H9 (cell line): ENCODE measurements at regions not wholly inside any gene's neighbourhood (a gene's known extent, or its start where the extent isn't known, plus 50 kb on each side); places are given as distances from the start of the nearest gene placed in this dataset.

Source experiments
- DNase-seq: peaks from one replicate; pipeline ENCODE4 v3.0.0-alpha.2; 2017
- H2AFZ ChIP-seq: one replicate; pipeline ENCODE4 v1.6.1; 2013; ENCODE audit warnings: mild to moderate bottlenecking, low read length, control low read depth, moderate library complexity
- H2AK5ac ChIP-seq: 2 replicates; pipeline ENCODE4 v1.6.1; 2013; ENCODE audit warnings: low read length, control low read depth, mixed read lengths; ENCODE audit not compliant: insufficient read length
- H2BK120ac ChIP-seq: one replicate; pipeline ENCODE4 v1.6.1; 2013; ENCODE audit warnings: low read depth, mild to moderate bottlenecking, low read length, control low read depth, inconsistent platforms; ENCODE audit not compliant: poor library complexity, severe bottlenecking
- H2BK12ac ChIP-seq: 2 replicates; pipeline ENCODE4 v1.6.1; 2013; ENCODE audit warnings: low read length, control low read depth, mixed read lengths, low read depth; ENCODE audit not compliant: insufficient read length
- H2BK15ac ChIP-seq: 2 replicates; pipeline ENCODE4 v1.6.1; 2013; ENCODE audit warnings: low read depth, low read length, control low read depth
- H2BK20ac ChIP-seq: one replicate; pipeline ENCODE4 v1.6.1; 2013; ENCODE audit warnings: low read depth, mild to moderate bottlenecking, low read length, control low read depth, inconsistent platforms; ENCODE audit not compliant: poor library complexity, severe bottlenecking
- H2BK5ac ChIP-seq: 2 replicates; pipeline ENCODE4 v1.6.1; 2013; ENCODE audit warnings: low read length, control low read depth, mixed read lengths; ENCODE audit not compliant: insufficient read length
- H3K14ac ChIP-seq: 2 replicates; pipeline ENCODE4 v1.6.1; 2013; ENCODE audit warnings: low read length, control low read depth; ENCODE audit not compliant: insufficient read depth
- H3K18ac ChIP-seq: 2 replicates; pipeline ENCODE4 v1.6.1; 2013; ENCODE audit warnings: low read depth, mild to moderate bottlenecking, mixed read lengths, low read length, control low read depth; ENCODE audit not compliant: insufficient read length
- H3K23ac ChIP-seq: 2 replicates; pipeline ENCODE4 v1.6.1; 2013; ENCODE audit warnings: low read length, control low read depth, mixed read lengths, low read depth; ENCODE audit not compliant: insufficient read length
- H3K23me2 ChIP-seq: 2 replicates; pipeline ENCODE4 v1.6.1; 2013; ENCODE audit warnings: low read depth, mild to moderate bottlenecking, mixed read lengths, low read length, control low read depth; ENCODE audit not compliant: insufficient read length, poor library complexity, severe bottlenecking
- H3K27ac ChIP-seq: 2 replicates; pipeline ENCODE4 v1.5.1; 2013; ENCODE audit warnings: low read length, control low read depth, mixed read lengths, low read depth; ENCODE audit not compliant: insufficient read length
- H3K27me3 ChIP-seq: 2 replicates; pipeline ENCODE4 v1.6.1; 2013; ENCODE audit warnings: low read length, control low read depth, inconsistent platforms; ENCODE audit not compliant: insufficient read depth
- H3K4ac ChIP-seq: 2 replicates; pipeline ENCODE4 v1.6.1; 2013; ENCODE audit warnings: low read depth, mild to moderate bottlenecking, control low read depth, inconsistent platforms, low read length, moderate library complexity
- H3K4me1 ChIP-seq: 2 replicates; pipeline ENCODE4 v1.6.1; 2013; ENCODE audit warnings: low read length, control low read depth, inconsistent platforms; ENCODE audit not compliant: insufficient read depth
- H3K4me2 ChIP-seq: 2 replicates; pipeline ENCODE4 v1.6.1; 2013; ENCODE audit warnings: low read length, control low read depth, mixed read lengths; ENCODE audit not compliant: insufficient read length, insufficient read depth
- H3K56ac ChIP-seq: 2 replicates; pipeline ENCODE4 v1.6.1; 2013; ENCODE audit warnings: low read depth, mild to moderate bottlenecking, mixed read lengths, low read length, control low read depth; ENCODE audit not compliant: insufficient read length
- H3K79me1 ChIP-seq: 2 replicates; pipeline ENCODE4 v1.6.1; 2013; ENCODE audit warnings: low read depth, mild to moderate bottlenecking, moderate library complexity, low read length, control low read depth, inconsistent platforms; ENCODE audit not compliant: insufficient read depth, poor library complexity, severe bottlenecking
- H3K79me2 ChIP-seq: 2 replicates; pipeline ENCODE4 v1.6.1; 2013; ENCODE audit warnings: low read length, control low read depth, inconsistent platforms; ENCODE audit not compliant: insufficient read depth
- H3K9ac ChIP-seq: 2 replicates; pipeline ENCODE4 v1.6.1; 2013; ENCODE audit warnings: low read length, control low read depth, mixed read lengths; ENCODE audit not compliant: insufficient read length; ENCODE audit errors: extremely low read depth
- H3K9me3 ChIP-seq: one replicate; pipeline ENCODE4 v1.6.1; 2013; ENCODE audit warnings: low read depth, low read length, inconsistent platforms; ENCODE audit not compliant: control insufficient read depth
- H3T11ph ChIP-seq: one replicate; pipeline ENCODE4 v1.6.1; 2013; ENCODE audit warnings: mild to moderate bottlenecking, low read length, control low read depth, inconsistent platforms
- H4K20me1 ChIP-seq: one replicate; pipeline ENCODE4 v1.6.1; 2013; ENCODE audit not compliant: control insufficient read depth, insufficient read length, insufficient read depth
- H4K5ac ChIP-seq: 2 replicates; pipeline ENCODE4 v1.6.1; 2013; ENCODE audit warnings: low read depth, mild to moderate bottlenecking, mixed read lengths, low read length, control low read depth; ENCODE audit not compliant: insufficient read length
- H4K8ac ChIP-seq: replicated peaks from 2 replicates; pipeline ENCODE4 v1.6.1; 2013; ENCODE audit warnings: low read length, control low read depth, mixed read lengths, low read depth; ENCODE audit not compliant: insufficient read length
- H4K91ac ChIP-seq: 2 replicates; pipeline ENCODE4 v1.6.1; 2013; ENCODE audit warnings: low read depth, mild to moderate bottlenecking, moderate library complexity, mixed read lengths, low read length, control low read depth; ENCODE audit not compliant: insufficient read length
- H3K27ac Mint-ChIP-seq, 3 experiments: 2 replicates in 2 of 3; 3 replicates in 1 of 3; pipeline ENCODE4 v1.8.0; 2020 to 2021; ENCODE audit warnings: mixed read lengths in 3 of 3, mild to moderate bottlenecking in 1 of 3, moderate library complexity in 1 of 3
- H3K27me3 Mint-ChIP-seq: 2 replicates; pipeline ENCODE4 v1.8.0; 2021; ENCODE audit warnings: low read depth, mild to moderate bottlenecking, moderate library complexity, mixed read lengths
- H3K36me3 Mint-ChIP-seq, 3 experiments: 2 replicates in 2 of 3; 3 replicates in 1 of 3; pipeline ENCODE4 v1.8.0; 2020 to 2021; ENCODE audit warnings: low read depth in 3 of 3, mixed read lengths in 3 of 3; ENCODE audit not compliant: insufficient read depth in 1 of 3
- H3K4me1 Mint-ChIP-seq, 2 experiments: 2 replicates each; pipeline ENCODE4 v1.8.0; 2020; ENCODE audit warnings: mixed read lengths in 2 of 2
- H3K4me3 Mint-ChIP-seq, 2 experiments: 2 replicates in 1 of 2; 3 replicates in 1 of 2; pipeline ENCODE4 v1.8.0; 2020 to 2021; ENCODE audit warnings: mild to moderate bottlenecking in 2 of 2, mixed read lengths in 2 of 2, moderate library complexity in 1 of 2
- H3K9me3 Mint-ChIP-seq, 2 experiments: 2 replicates in 1 of 2; 3 replicates in 1 of 2; pipeline ENCODE4 v1.8.0; 2020; ENCODE audit warnings: mild to moderate bottlenecking in 2 of 2, mixed read lengths in 2 of 2, moderate library complexity in 1 of 2
- CTCF ChIP-seq: fragments of 200-600 bp; sonication (generic); conservative IDR thresholded peaks from 3 replicates; pipeline ENCODE4 v1.8.0; 2021; ENCODE audit warnings: antibody characterized with exemption, mild to moderate bottlenecking
- WGBS: extraction: QIAGEN DNeasy Blood & Tissue Kit; methylation state at CpG from one replicate; pipeline ENCODE4 v1.1.7; 2013; ENCODE audit warnings: missing lambda C conversion rate, low lambda C conversion rate, mixed read lengths; ENCODE audit not compliant: insufficient read length; ENCODE audit errors: extremely low coverage; 5-methylcytosine and 5-hydroxymethylcytosine counted together

GRCh38 chr2:43073401-43073825, 153.0 kb downstream of the ZFP36L2 start:
- Mint-ChIP-seq H3K9me3 (no peaks in the 10 kb centered on the region), H3K27ac (no peak overlapping the region), H3K27me3 (peaks cover 12% of the 10 kb centered on the region), H3K4me1 (peaks cover 4 to 10% of the 10 kb centered on the region in 2 experiments; a peak in 3 of 4 replicates), H3K4me3 (no peak overlapping the region), H3K36me3 (no peaks in the 10 kb centered on the region)
- H3K18ac ChIP-seq: no peak overlapping the region
- H3K9ac ChIP-seq: no peak overlapping the region
- H2BK120ac ChIP-seq: no peak overlapping the region
- H2BK5ac ChIP-seq: no peak overlapping the region
- WGBS: no CpG with 5 or more reads among the region's 7 CpGs
- no peak overlapping the region for H2AFZ ChIP-seq
- H3K23ac ChIP-seq: no peak overlapping the region
- H4K5ac ChIP-seq: no peak overlapping the region
- no peak overlapping the region for H2BK12ac ChIP-seq
- no peak overlapping the region for H2AK5ac ChIP-seq
- H2BK20ac ChIP-seq: no peak overlapping the region
- H4K20me1 ChIP-seq: no peaks in the 10 kb centered on the region
- H3K4ac ChIP-seq: no peak overlapping the region
- DNase-seq: no peak
- no peak overlapping the region; the same call in 1 of the 2 replicates for H3K14ac ChIP-seq
- H2BK15ac ChIP-seq: no peak overlapping the region
- H3K79me1 ChIP-seq: no peaks in the 10 kb centered on the region
- no peak overlapping the region for H3T11ph ChIP-seq
- no peaks in the 10 kb centered on the region for H3K4me1 ChIP-seq
- no peak overlapping the region for H4K91ac ChIP-seq
- TF ChIP-seq CTCF: no peak
- H3K4me2 ChIP-seq: no peak overlapping the region
- H3K27me3 ChIP-seq: no peaks in the 10 kb centered on the region
- no peaks in the 10 kb centered on the region for H3K9me3 ChIP-seq
- no peak overlapping the region for H3K27ac ChIP-seq
- no peaks in the 10 kb centered on the region for H3K79me2 ChIP-seq
- no peaks in the 10 kb centered on the region for H3K23me2 ChIP-seq
- no peak overlapping the region for H4K8ac ChIP-seq
- H3K56ac ChIP-seq: no peak overlapping the region
